Lower leg skin (tissue), 4 donors: ENCODE measurements at regions not wholly inside any gene's neighbourhood (a gene's known extent, or its start where the extent isn't known, plus 50 kb on each side); places are given as distances from the start of the nearest gene placed in this dataset.

Experiments
- DNase-seq, 2 donors: peaks; one replicate each; pipeline ENCODE4 v3.0.0-alpha.2; 2019; ENCODE audit warnings: low spot score in 2 of 2
- H3K4me3 ChIP-seq: fragments of 200-600 bp; sonication (generic); 2 replicates; pipeline ENCODE4 v1.5.1; 2017; ENCODE audit warnings: mild to moderate bottlenecking, low read depth; ENCODE audit not compliant: poor library complexity, severe bottlenecking
- POLR2A ChIP-seq, 2 donors: fragments of 450-650 bp; IDR thresholded peaks; one replicate each; pipeline ENCODE4 v1.6.1; 2016 to 2017; ENCODE audit warnings: antibody characterized with exemption in 2 of 2, mild to moderate bottlenecking in 1 of 2, moderate library complexity in 1 of 2
- WGBS, 2 donors: methylation state at CpG; one replicate each; pipeline ENCODE4 v1.1.5; 2018; 5-methylcytosine and 5-hydroxymethylcytosine counted together
- intact Hi-C: fragments of 100-400 bp; cut with DNase I; formaldehyde crosslinking; loops from one replicate; pipeline ENCODE4 v1.15.0; 2023; ENCODE audit warnings: low total_unique reads
- TF ChIP-seq, protein P1 (sequence below), 3 donors: fragments of 450-650 bp; IDR thresholded peaks; one replicate each; pipeline ENCODE4 v1.5.1; 2016; ENCODE audit warnings: antibody characterized with exemption in 3 of 3, mild to moderate bottlenecking in 3 of 3, moderate library complexity in 2 of 3

- intact Hi-C loops = no loop called here
- no peak for DNase-seq
- TF ChIP-seq, protein P1, sequence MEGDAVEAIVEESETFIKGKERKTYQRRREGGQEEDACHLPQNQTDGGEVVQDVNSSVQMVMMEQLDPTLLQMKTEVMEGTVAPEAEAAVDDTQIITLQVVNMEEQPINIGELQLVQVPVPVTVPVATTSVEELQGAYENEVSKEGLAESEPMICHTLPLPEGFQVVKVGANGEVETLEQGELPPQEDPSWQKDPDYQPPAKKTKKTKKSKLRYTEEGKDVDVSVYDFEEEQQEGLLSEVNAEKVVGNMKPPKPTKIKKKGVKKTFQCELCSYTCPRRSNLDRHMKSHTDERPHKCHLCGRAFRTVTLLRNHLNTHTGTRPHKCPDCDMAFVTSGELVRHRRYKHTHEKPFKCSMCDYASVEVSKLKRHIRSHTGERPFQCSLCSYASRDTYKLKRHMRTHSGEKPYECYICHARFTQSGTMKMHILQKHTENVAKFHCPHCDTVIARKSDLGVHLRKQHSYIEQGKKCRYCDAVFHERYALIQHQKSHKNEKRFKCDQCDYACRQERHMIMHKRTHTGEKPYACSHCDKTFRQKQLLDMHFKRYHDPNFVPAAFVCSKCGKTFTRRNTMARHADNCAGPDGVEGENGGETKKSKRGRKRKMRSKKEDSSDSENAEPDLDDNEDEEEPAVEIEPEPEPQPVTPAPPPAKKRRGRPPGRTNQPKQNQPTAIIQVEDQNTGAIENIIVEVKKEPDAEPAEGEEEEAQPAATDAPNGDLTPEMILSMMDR (IDR thresholded peaks at IDR 0.05) = no peak
- TF ChIP-seq POLR2A (IDR thresholded peaks at IDR 0.05) = no peak
- 95 to 96% methylated on average over 22 of the region's 22 CpGs for WGBS, 2 donors
- no peak overlapping the region for H3K4me3 ChIP-seq
These were observed 219.5 kb upstream of the FANCL start for GRCh38 chr2:58460670-58461069.

DNA sequence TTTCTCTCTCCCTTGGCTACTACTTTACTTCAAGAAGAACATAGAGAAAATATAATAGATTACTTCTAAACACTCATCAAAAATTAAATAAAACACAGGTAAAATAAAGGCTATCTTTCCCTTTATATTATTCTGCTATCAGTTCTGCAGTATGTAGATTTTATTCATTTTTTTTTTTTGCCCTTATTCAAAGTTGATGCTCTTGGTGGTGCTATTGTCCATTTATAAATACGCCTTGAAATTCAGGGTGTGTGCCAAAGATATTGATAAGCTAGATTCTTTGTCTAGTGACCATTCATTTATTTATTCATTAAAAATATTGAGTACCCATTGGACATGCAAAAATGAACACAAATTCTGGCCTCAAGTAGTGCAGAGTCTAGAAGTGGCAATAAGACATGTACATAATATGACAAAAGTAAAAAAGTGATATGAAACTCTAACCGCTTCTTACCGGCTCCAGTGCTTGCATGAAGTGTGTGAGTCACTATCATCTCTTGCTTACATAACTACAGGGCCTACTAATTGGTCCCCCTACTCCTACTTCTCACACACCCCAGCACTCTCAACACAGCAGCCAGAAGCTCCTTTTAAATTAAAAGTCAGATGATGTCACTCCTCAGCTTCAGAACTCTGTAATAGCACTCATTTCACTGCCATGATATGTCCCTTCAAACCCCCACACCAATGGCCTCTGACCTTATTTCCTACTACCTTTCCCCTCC is 208.3 kb upstream of the FANCL start:
- WGBS, 2 donors = 59 to 74% methylated on average over 3 of the region's 3 CpGs
- TF ChIP-seq, protein P1 (IDR thresholded peaks at IDR 0.05) = no peak
- TF ChIP-seq POLR2A (IDR thresholded peaks at IDR 0.05) = no peak
- H3K4me3 ChIP-seq = no peak overlapping the region
- intact Hi-C loops = no loop called here
- DNase-seq = no peak

- TF ChIP-seq, protein P1 (IDR thresholded peaks at IDR 0.05) = no peak
- TF ChIP-seq POLR2A (IDR thresholded peaks at IDR 0.05) = no peak
- no peak for DNase-seq
- intact Hi-C loops = no loop called here
- 65 to 71% methylated on average over 2 of the region's 2 CpGs for WGBS, 2 donors
- H3K4me3 ChIP-seq = no peak overlapping the region
These were observed 207.7 kb upstream of the FANCL start for GRCh38 chr2:58448845-58449244.

DNA sequence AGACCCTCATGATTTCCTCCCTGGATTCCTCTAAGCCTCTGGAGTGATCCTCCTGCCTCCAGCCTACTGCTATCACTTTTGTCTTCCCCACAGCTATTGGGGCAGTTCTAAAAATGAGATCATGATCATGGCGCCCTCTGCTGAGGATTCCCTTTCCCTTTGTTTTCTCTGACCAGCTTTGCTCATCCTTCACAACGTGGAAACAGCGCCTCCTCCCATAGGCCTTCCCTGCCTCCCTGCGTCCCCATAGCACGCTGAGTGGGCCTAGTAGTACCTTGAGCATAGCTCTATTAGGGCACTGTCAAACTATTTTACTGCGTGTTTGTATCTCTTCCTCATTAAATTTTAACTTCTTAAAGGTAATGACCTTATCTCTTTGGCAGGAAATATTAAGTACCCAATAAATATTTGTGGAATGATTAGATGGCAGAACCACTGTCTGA is 207.0 kb upstream of the FANCL start:
- 28 to 37% methylated on average over 6 of the region's 6 CpGs for whole genome bisulfite sequencing, 2 donors
- intact Hi-C loops = no loop called here
- peak in 1 of 2 donors; percentile 69 for DNase-seq
- H3K4me3 ChIP-seq = no peak overlapping the region
- no peak for TF ChIP-seq POLR2A (IDR thresholded peaks at IDR 0.05)
- TF ChIP-seq, protein P1 (IDR thresholded peaks at IDR 0.05) = no peak

- DNase-seq = no peak
- WGBS, 2 donors = 69 to 80% methylated on average over 2 of the region's 2 CpGs
- no peak overlapping the region for H3K4me3 ChIP-seq
- TF ChIP-seq, protein P1 (IDR thresholded peaks at IDR 0.05) = no peak
- TF ChIP-seq POLR2A (IDR thresholded peaks at IDR 0.05) = no peak
- intact Hi-C loops = no loop called here
These were observed 206.5 kb upstream of the FANCL start for GRCh38 chr2:58447586-58447985.

DNA sequence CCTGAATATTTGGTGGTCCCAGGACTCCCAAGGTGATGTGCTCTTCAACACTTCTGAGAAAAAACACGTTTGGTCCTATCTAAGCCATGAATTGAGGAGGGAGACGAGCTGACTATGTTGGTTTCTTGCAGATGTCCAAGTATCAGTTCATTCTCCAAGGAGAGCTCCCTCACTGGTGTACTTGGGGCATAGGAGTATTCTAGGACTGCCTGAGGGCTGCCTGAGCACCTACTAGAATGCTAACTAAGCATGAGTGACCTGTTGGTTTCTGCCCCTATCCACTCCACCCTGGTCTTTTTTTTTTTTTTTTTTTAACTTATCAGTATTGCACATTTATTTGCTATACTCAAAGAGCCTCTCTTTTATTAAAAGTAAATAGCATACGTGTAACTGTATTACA is 200.5 kb upstream of the FANCL start:
- no peak overlapping the region for H3K4me3 ChIP-seq
- TF ChIP-seq, protein P1 (IDR thresholded peaks at IDR 0.05) = no peak
- no peak for TF ChIP-seq POLR2A (IDR thresholded peaks at IDR 0.05)
- intact Hi-C loops = no loop called here
- 67 to 71% methylated on average over 3 of the region's 3 CpGs for WGBS, 2 donors
- DNase-seq = no peak
